WTC11 (cell line): ENCODE measurements at regions not wholly inside any gene's neighbourhood (a gene's known extent, or its start where the extent isn't known, plus 50 kb on each side); places are given as distances from the start of the nearest gene placed in this dataset.

ENCODE experiments used
- TF ChIP-seq, protein P1 (sequence below): sonication (generic); formaldehyde crosslinking; IDR thresholded peaks from 2 replicates; pipeline ENCODE4 v1.8.0; 2023; ENCODE audit warnings: missing genetic modification reagents, mild to moderate bottlenecking, borderline replicate concordance

- TF ChIP-seq, protein P1, sequence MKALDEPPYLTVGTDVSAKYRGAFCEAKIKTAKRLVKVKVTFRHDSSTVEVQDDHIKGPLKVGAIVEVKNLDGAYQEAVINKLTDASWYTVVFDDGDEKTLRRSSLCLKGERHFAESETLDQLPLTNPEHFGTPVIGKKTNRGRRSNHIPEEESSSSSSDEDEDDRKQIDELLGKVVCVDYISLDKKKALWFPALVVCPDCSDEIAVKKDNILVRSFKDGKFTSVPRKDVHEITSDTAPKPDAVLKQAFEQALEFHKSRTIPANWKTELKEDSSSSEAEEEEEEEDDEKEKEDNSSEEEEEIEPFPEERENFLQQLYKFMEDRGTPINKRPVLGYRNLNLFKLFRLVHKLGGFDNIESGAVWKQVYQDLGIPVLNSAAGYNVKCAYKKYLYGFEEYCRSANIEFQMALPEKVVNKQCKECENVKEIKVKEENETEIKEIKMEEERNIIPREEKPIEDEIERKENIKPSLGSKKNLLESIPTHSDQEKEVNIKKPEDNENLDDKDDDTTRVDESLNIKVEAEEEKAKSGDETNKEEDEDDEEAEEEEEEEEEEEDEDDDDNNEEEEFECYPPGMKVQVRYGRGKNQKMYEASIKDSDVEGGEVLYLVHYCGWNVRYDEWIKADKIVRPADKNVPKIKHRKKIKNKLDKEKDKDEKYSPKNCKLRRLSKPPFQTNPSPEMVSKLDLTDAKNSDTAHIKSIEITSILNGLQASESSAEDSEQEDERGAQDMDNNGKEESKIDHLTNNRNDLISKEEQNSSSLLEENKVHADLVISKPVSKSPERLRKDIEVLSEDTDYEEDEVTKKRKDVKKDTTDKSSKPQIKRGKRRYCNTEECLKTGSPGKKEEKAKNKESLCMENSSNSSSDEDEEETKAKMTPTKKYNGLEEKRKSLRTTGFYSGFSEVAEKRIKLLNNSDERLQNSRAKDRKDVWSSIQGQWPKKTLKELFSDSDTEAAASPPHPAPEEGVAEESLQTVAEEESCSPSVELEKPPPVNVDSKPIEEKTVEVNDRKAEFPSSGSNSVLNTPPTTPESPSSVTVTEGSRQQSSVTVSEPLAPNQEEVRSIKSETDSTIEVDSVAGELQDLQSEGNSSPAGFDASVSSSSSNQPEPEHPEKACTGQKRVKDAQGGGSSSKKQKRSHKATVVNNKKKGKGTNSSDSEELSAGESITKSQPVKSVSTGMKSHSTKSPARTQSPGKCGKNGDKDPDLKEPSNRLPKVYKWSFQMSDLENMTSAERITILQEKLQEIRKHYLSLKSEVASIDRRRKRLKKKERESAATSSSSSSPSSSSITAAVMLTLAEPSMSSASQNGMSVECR (CRISPR knock-in tag) = no peak
Observed at GRCh38 chr7:112708236-112708635, 82.0 kb downstream of the TMEM168 start (continued).
